ENCODE measurements at regions not wholly inside any gene's neighbourhood (a gene's known extent, or its start where the extent isn't known, plus 50 kb on each side); places are given as distances from the start of the nearest gene placed in this dataset.

DNA sequence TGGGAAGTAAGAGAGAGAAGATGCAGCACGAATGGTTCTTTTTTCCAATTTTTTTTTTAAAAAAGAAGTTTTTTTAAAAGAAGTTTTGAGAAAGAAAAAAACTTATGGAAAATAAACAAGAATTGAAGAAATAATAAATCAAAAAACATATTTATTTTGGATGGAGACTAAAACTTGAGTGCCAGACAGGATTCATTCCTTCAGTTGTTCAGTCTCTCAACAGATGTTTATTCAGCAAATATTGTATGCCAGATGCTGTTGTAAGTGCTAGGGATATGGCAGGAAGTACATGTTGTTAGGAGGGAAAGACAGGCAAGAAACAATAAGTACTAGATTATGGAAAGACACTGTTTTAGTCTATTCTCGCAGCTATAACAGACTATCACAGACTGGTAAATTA lies 750.7 kb upstream of the PHF14 start:
- Histone ChIP-seq H4K20me1 (ENCODE audit: insufficient read depth) (no peaks in the 10 kb centered on the region), H3K4me2 (ENCODE audit: low read length) (no peak overlapping the region), H3K36me3 (ENCODE audit: control insufficient read depth in 1 of 2, insufficient read depth in 2 of 2, low read length in 2 of 2) (no peaks in the 10 kb centered on the region), H3K79me2 (ENCODE audit: insufficient read depth, low read length) (no peaks in the 10 kb centered on the region), H3K4me3 (replicated peaks in 1 of 2; ENCODE audit: low read depth in 1 of 2, low read length in 2 of 2) (no peak overlapping the region), H3K27me3 (ENCODE audit: insufficient read depth, low read length) (no peaks in the 10 kb centered on the region), H3K27ac (ENCODE audit: low read depth, low read length) (no peak overlapping the region), H3K9me3 (ENCODE audit: control insufficient read depth in 1 of 2, insufficient read depth in 1 of 2, low read depth in 1 of 2, low read length in 2 of 2) (peaks cover 0 to 3% of the 10 kb centered on the region in 2 experiments; a peak in 1 of 4 replicates), H2AFZ (ENCODE audit: low read depth, low read length, poor library complexity, severe bottlenecking) (no peak overlapping the region), H3K9ac (ENCODE audit: low read length) (no peak overlapping the region), H3K4me1 (ENCODE audit: control insufficient read depth in 1 of 2, insufficient read depth in 2 of 2, low read length in 2 of 2) (no peaks in the 10 kb centered on the region), H3K9me2 (ENCODE audit: insufficient read depth) (no peaks in the 10 kb centered on the region)
- TF ChIP-seq POLR2A (IDR thresholded peaks at IDR 0.05; ENCODE audit: borderline replicate concordance, extremely low read depth, insufficient read depth, insufficient read length) (no peak), ZFX (IDR thresholded peaks at IDR 0.05) (no peak), CBX3 (IDR thresholded peaks at IDR 0.05; ENCODE audit: low read depth) (no peak), RAD21 (IDR thresholded peaks at IDR 0.05; ENCODE audit: low read depth) (no peak), FOSL1 (IDR thresholded peaks at IDR 0.05; ENCODE audit: low read depth) (no peak), ELF1 (IDR thresholded peaks at IDR 0.05; ENCODE audit: borderline replicate concordance, low read depth) (no peak), YY1 (IDR thresholded peaks at IDR 0.05; ENCODE audit: extremely low read depth, insufficient replicate concordance, low read depth, low read length) (no peak), ZNF274 (IDR thresholded peaks at IDR 0.05; ENCODE audit: low read depth, low read length) (no peak), JUND (IDR thresholded peaks at IDR 0.05) (no peak), SIN3A (IDR thresholded peaks at IDR 0.05; ENCODE audit: low read depth) (no peak), POLR2AphosphoS5 (IDR thresholded peaks at IDR 0.05; ENCODE audit: low read depth, low read length) (no peak), EGR1 (IDR thresholded peaks at IDR 0.05; ENCODE audit: low read depth) (no peak)
- TF ChIP-seq, protein P1, sequence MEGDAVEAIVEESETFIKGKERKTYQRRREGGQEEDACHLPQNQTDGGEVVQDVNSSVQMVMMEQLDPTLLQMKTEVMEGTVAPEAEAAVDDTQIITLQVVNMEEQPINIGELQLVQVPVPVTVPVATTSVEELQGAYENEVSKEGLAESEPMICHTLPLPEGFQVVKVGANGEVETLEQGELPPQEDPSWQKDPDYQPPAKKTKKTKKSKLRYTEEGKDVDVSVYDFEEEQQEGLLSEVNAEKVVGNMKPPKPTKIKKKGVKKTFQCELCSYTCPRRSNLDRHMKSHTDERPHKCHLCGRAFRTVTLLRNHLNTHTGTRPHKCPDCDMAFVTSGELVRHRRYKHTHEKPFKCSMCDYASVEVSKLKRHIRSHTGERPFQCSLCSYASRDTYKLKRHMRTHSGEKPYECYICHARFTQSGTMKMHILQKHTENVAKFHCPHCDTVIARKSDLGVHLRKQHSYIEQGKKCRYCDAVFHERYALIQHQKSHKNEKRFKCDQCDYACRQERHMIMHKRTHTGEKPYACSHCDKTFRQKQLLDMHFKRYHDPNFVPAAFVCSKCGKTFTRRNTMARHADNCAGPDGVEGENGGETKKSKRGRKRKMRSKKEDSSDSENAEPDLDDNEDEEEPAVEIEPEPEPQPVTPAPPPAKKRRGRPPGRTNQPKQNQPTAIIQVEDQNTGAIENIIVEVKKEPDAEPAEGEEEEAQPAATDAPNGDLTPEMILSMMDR (IDR thresholded peaks at IDR 0.05 in 2 of 3, conservative IDR thresholded peaks at IDR 0.05 in 1 of 3; ENCODE audit: borderline replicate concordance in 1 of 3, insufficient read depth in 1 of 3, low read depth in 2 of 3, low read length in 2 of 3): no peak
- TF ChIP-seq, protein P2, sequence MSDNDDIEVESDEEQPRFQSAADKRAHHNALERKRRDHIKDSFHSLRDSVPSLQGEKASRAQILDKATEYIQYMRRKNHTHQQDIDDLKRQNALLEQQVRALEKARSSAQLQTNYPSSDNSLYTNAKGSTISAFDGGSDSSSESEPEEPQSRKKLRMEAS (IDR thresholded peaks at IDR 0.05): no peak
- DNase-seq (ENCODE audit: low read depth, low spot score): no peak
- intact Hi-C loops (cut with micrococcal nuclease): no loop called here
- CTCF ChIA-PET: no interaction called here
- POLR2A ChIA-PET: no interaction called here
- no peak for ATAC-seq
- BruUV-seq (replicated peaks): no TSS peak
- RAD21 ChIA-PET (ENCODE audit: low non-redundant PET in 1 of 2, low total read pairs in 2 of 2, uncharacterized antibody in 2 of 2, unreplicated experiment in 2 of 2): no interaction called here
